ENCODE measurements at regions not wholly inside any gene's neighbourhood (a gene's known extent, or its start where the extent isn't known, plus 50 kb on each side); places are given as distances from the start of the nearest gene placed in this dataset.
"Not testable (repeated sequence)": the region's sequence is repeated elsewhere in the genome, so short reads cannot be mapped to it uniquely, and the experiment has no call there.

DNA sequence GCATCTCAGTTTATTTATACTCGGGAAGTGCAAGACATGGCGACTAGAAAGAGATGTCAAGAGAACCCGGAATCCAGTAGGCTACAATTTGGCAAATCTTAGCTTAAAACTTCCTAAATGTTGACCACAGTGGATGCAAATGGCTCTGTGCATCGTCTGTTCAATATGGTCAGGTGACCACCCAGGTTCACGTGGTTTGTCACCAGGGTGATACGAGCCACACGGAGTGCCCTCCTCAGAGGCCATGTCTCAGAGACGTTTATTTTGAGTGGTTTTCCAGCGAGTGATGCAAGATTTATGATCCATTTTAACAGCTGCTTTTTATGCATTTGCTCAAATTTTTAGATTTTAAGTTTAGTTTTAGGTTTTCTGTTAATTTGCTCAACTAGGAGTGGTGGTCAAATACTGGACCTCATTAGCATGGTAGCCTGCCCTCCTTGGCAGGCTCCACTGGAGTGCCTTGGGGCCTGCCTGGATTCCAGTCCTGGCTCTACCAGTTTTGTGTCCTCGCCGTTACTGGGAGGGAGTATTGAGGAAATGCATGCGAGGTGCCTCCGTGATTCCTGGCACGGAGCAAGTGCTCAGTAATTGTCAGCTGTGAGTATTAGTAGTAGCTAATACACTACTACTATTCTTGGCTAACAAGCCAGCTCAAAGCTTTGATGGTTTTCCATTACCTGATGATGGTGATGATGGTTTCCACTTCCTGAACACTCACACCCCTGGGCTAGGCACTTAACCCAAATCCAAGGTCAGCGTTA, 53.9 kb upstream of the APOD start:
- TF ChIP-seq, protein P1, sequence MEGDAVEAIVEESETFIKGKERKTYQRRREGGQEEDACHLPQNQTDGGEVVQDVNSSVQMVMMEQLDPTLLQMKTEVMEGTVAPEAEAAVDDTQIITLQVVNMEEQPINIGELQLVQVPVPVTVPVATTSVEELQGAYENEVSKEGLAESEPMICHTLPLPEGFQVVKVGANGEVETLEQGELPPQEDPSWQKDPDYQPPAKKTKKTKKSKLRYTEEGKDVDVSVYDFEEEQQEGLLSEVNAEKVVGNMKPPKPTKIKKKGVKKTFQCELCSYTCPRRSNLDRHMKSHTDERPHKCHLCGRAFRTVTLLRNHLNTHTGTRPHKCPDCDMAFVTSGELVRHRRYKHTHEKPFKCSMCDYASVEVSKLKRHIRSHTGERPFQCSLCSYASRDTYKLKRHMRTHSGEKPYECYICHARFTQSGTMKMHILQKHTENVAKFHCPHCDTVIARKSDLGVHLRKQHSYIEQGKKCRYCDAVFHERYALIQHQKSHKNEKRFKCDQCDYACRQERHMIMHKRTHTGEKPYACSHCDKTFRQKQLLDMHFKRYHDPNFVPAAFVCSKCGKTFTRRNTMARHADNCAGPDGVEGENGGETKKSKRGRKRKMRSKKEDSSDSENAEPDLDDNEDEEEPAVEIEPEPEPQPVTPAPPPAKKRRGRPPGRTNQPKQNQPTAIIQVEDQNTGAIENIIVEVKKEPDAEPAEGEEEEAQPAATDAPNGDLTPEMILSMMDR (conservative IDR thresholded peaks at IDR 0.05; ENCODE audit: low read depth, low read length): not testable (repeated sequence)
- TF ChIP-seq EZH2 (IDR thresholded peaks at IDR 0.05; ENCODE audit: borderline replicate concordance, low read depth, low read length, poor library complexity, severe bottlenecking): not testable (repeated sequence)

Measured in A673 (cell line).